HUES48 (cell line): ENCODE measurements at regions not wholly inside any gene's neighbourhood (a gene's known extent, or its start where the extent isn't known, plus 50 kb on each side); places are given as distances from the start of the nearest gene placed in this dataset.

ENCODE experiments used
- H3K27ac ChIP-seq: one replicate; pipeline ENCODE4 v1.7.0; 2013; ENCODE audit warnings: low read depth, low read length, inconsistent platforms
- H3K27me3 ChIP-seq: 2 replicates; pipeline ENCODE4 v1.6.1; 2013; ENCODE audit warnings: mild to moderate bottlenecking, low read length; ENCODE audit not compliant: control insufficient read depth, insufficient read depth
- H3K36me3 ChIP-seq: 2 replicates; pipeline ENCODE4 v1.6.1; 2013; ENCODE audit warnings: low read length; ENCODE audit not compliant: control insufficient read depth, insufficient read depth
- H3K4me1 ChIP-seq: 2 replicates; pipeline ENCODE4 v1.6.1; 2013; ENCODE audit warnings: mild to moderate bottlenecking, low read length; ENCODE audit not compliant: control insufficient read depth, insufficient read depth
- H3K4me3 ChIP-seq: 2 replicates; pipeline ENCODE4 v1.5.1; 2013; ENCODE audit warnings: mild to moderate bottlenecking, low read depth, low read length
- H3K9ac ChIP-seq: 2 replicates; pipeline ENCODE4 v1.6.1; 2013; ENCODE audit warnings: mild to moderate bottlenecking, low read depth, low read length, moderate library complexity
- H3K9me3 ChIP-seq: 2 replicates; pipeline ENCODE4 v1.6.1; 2013; ENCODE audit warnings: low read length; ENCODE audit not compliant: control insufficient read depth, insufficient read depth

GRCh38 chr12:58166643-58167042, 225.3 kb downstream of the ATP23 start:
- Histone ChIP-seq H3K27me3 (no peaks in the 10 kb centered on the region), H3K36me3 (no peaks in the 10 kb centered on the region), H3K9ac (no peak overlapping the region), H3K9me3 (no peaks in the 10 kb centered on the region), H3K4me3 (no peak overlapping the region), H3K27ac (no peak overlapping the region), H3K4me1 (0 out of 2 replicates have a peak, but pooled peaks cover 8% of the 10 kb centered on the region)

GRCh38 chr12:58167622-58168021, 226.3 kb downstream of the ATP23 start:
- no peaks in the 10 kb centered on the region for H3K36me3 ChIP-seq
- H3K4me3 ChIP-seq: no peak overlapping the region
- no peaks in the 10 kb centered on the region for H3K9me3 ChIP-seq
- 0 out of 2 replicates have a peak, but pooled peaks cover 8% of the 10 kb centered on the region for H3K4me1 ChIP-seq
- no peaks in the 10 kb centered on the region for H3K27me3 ChIP-seq
- H3K27ac ChIP-seq: no peak overlapping the region
- H3K9ac ChIP-seq: no peak overlapping the region

DNA sequence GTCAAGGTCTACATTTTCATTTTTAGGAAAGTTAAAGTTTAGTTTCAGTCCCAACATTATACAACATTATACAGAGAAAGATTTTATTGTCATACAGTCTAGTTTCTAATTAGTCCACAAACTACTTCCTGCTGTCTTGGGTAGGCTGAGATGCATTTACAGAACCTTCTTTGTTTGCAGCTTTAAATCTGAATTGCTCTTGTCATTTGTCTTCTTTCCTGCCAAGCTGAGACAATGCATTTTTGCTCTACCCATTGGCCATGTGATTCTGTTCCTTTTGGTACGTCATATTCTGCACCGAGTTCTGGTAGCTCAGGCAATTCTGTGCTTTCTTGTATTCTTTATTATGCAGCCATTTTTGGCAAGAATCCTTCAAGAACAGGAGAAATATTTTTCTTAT, 228.5 kb downstream of the ATP23 start:
- H3K27me3 ChIP-seq: no peaks in the 10 kb centered on the region
- H3K36me3 ChIP-seq: no peaks in the 10 kb centered on the region
- no peaks in the 10 kb centered on the region for H3K9me3 ChIP-seq
- H3K4me3 ChIP-seq: no peak overlapping the region
- no peak overlapping the region for H3K9ac ChIP-seq
- H3K27ac ChIP-seq: no peak overlapping the region
- H3K4me1 ChIP-seq: 0 out of 2 replicates have a peak, but pooled peaks cover 8% of the 10 kb centered on the region

DNA sequence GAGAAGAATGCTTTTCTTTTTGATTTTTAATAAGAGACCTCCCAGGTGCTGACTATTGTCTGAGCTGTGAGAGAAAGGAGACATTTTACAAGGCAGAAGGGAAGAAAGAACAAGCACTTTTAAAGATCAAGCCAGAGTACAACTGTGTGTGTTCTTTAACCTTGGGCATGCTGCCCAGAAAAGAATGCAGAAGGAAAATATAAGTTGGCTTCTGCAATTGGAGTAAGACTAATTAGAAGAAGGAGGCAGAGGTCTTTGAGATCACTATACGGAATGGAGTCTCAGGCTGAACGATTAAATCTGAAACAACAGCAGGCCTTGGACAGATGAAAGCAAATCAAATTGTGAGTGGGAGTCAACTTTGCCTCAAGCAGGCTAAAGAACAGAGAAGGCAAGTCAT, 230.5 kb downstream of the ATP23 start:
- no peaks in the 10 kb centered on the region for H3K36me3 ChIP-seq
- no peaks in the 10 kb centered on the region for H3K9me3 ChIP-seq
- no peak overlapping the region for H3K9ac ChIP-seq
- no peak overlapping the region for H3K4me3 ChIP-seq
- H3K27ac ChIP-seq: no peak overlapping the region
- H3K4me1 ChIP-seq: 0 out of 2 replicates have a peak, but pooled peaks cover 8% of the 10 kb centered on the region
- peaks cover 6% of the 10 kb centered on the region for H3K27me3 ChIP-seq

DNA sequence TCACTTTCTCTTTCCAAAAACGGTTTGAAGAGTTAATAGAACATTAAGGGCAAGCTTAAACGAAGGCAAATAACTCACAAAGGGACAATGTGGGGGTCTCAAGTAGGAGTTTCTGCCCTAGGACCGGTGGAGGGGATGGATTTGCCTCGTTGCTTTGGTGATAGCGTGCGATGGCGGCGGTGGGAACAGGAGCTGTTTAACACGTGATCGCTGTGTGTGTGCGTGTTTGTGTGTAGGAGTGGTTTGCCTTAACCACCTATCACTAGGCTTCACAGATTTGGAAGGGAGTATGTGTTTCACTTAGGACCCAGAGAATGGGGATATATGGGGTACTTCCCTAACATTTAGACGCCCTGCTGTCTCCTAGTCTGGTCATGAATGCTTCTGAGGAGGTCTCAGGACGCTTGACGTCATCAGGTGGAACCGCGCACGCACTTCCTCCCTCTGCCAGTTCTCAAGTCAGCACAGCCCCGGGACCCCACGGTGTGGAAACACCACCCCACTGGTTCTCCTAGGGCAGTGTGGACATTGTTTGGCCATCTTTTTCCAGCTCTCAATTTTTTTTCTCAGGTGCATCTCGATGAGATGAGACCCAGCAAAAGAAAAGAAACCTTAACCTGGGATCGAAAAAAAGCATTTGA, 231.2 kb downstream of the ATP23 start:
- H3K27ac ChIP-seq: no peak overlapping the region
- H3K9me3 ChIP-seq: no peaks in the 10 kb centered on the region

GRCh38 chr12:58174316-58174715, 232.9 kb downstream of the ATP23 start:
- Histone ChIP-seq H3K9me3 (no peaks in the 10 kb centered on the region), H3K36me3 (no peaks in the 10 kb centered on the region), H3K27ac (no peak overlapping the region), H3K4me3 (no peak overlapping the region), H3K9ac (no peak overlapping the region), H3K4me1 (0 out of 2 replicates have a peak, but pooled peaks cover 8% of the 10 kb centered on the region), H3K27me3 (peaks cover 10% of the 10 kb centered on the region)

More for the DNA sequence above, 231.2 kb downstream of the ATP23 start:
- Histone ChIP-seq H3K4me3 (no peak overlapping the region), H3K36me3 (no peaks in the 10 kb centered on the region), H3K4me1 (0 out of 2 replicates have a peak, but pooled peaks cover 8% of the 10 kb centered on the region), H3K27me3 (peaks cover 10% of the 10 kb centered on the region), H3K9ac (no peak overlapping the region)

DNA sequence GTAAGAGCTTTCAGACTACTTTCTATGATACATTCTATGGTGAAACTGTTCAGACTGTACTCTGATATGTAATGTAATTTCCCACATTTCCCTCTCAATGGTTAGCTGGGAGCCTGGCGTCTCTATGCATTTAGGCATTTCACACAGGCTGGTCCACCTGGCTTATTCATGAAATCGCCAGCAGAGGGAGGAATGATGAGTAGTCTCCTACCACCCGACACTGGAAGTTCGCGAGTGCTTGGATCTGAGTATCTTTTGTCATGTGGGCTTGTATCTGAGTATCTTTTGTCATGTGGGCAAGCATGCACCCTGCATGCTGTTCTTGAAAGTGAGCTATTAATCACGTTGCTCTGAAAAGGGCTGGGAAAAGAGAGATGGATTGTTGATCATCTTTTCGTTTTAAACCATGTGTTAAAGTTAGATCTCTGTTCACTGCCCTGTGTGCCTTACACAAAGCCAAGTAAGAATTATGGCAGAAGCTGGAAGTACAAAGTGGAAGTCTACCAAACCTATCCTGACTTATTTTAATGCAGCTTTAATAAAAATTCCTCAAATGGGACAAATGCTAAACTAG, 235.0 kb downstream of the ATP23 start:
- Histone ChIP-seq H3K9me3 (no peaks in the 10 kb centered on the region), H3K27me3 (peaks cover 10% of the 10 kb centered on the region), H3K4me1 (no peaks in the 10 kb centered on the region), H3K9ac (no peak overlapping the region), H3K36me3 (no peaks in the 10 kb centered on the region), H3K4me3 (no peak overlapping the region), H3K27ac (no peak overlapping the region)

DNA sequence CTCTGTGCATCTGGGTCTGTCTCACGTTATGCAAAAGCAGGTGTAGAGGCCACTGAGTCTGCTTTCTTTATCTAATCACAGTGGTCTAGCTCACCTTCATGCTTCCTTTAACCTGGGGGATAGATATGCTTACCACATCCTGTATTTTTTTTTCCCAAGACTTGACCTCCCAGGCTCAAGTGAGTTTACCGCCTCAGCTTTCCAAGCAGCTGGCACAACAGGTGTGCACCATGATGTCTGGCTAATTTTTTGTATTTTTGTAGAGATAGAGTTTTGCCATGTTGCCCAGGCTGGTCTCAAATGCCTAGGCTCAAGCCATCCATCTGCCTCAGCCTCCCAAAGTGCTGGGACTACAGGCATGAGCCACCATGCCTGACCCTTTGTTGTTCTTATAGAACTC, 236.0 kb downstream of the ATP23 start:
- no peak overlapping the region for H3K9ac ChIP-seq
- no peak overlapping the region for H3K4me3 ChIP-seq
- no peaks in the 10 kb centered on the region for H3K36me3 ChIP-seq
- peaks cover 10% of the 10 kb centered on the region for H3K27me3 ChIP-seq
- no peaks in the 10 kb centered on the region for H3K4me1 ChIP-seq
- no peaks in the 10 kb centered on the region for H3K9me3 ChIP-seq
- no peak overlapping the region for H3K27ac ChIP-seq

GRCh38 chr12:58184212-58184611, 242.8 kb downstream of the ATP23 start:
- H3K9me3 ChIP-seq: 0 out of 2 replicates have a peak, but pooled peaks cover 4% of the 10 kb centered on the region
- no peaks in the 10 kb centered on the region for H3K27me3 ChIP-seq
- no peak overlapping the region for H3K4me3 ChIP-seq
- H3K27ac ChIP-seq: no peak overlapping the region
- no peaks in the 10 kb centered on the region for H3K4me1 ChIP-seq
- no peaks in the 10 kb centered on the region for H3K36me3 ChIP-seq
- H3K9ac ChIP-seq: no peak overlapping the region

DNA sequence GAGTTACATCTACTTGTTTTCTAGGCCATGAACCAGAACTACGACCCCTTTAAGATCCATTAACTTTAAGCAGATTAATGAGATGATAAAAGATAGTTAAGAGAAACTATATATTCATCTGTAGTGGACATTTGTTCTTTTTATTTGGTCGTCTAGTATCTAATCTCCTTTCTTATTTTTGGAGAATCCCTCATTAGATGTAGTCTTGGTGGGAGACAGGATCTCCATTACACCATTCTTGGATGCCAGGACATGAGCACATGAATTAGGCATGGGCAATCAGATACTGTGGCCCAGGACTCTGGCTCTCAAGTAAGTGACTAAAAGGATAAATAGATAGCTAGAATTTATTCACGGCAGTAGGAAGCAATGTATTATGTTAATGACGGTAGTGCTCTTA, 245.0 kb downstream of the ATP23 start:
- Histone ChIP-seq H3K27me3 (no peaks in the 10 kb centered on the region), H3K36me3 (no peaks in the 10 kb centered on the region), H3K4me3 (no peak overlapping the region), H3K9me3 (0 out of 2 replicates have a peak, but pooled peaks cover 4% of the 10 kb centered on the region), H3K9ac (no peak overlapping the region), H3K27ac (no peak overlapping the region), H3K4me1 (no peaks in the 10 kb centered on the region)

GRCh38 chr12:58186914-58187313, 245.5 kb downstream of the ATP23 start:
- Histone ChIP-seq H3K9ac (no peak overlapping the region), H3K27me3 (no peaks in the 10 kb centered on the region), H3K36me3 (no peaks in the 10 kb centered on the region), H3K4me1 (no peaks in the 10 kb centered on the region), H3K27ac (no peak overlapping the region), H3K4me3 (no peak overlapping the region), H3K9me3 (0 out of 2 replicates have a peak, but pooled peaks cover 4% of the 10 kb centered on the region)
